GM21381 (cell line): ENCODE measurements at regions not wholly inside any gene's neighbourhood (a gene's known extent, or its start where the extent isn't known, plus 50 kb on each side); places are given as distances from the start of the nearest gene placed in this dataset.

ENCODE experiments used
- ATAC-seq: cut with Tn5 transposase; IDR thresholded peaks from one replicate; pipeline ENCODE4 v1.9.1; 2021; ENCODE audit warnings: mild to moderate bottlenecking, moderate library complexity; ENCODE audit not compliant: unreplicated experiment

DNA sequence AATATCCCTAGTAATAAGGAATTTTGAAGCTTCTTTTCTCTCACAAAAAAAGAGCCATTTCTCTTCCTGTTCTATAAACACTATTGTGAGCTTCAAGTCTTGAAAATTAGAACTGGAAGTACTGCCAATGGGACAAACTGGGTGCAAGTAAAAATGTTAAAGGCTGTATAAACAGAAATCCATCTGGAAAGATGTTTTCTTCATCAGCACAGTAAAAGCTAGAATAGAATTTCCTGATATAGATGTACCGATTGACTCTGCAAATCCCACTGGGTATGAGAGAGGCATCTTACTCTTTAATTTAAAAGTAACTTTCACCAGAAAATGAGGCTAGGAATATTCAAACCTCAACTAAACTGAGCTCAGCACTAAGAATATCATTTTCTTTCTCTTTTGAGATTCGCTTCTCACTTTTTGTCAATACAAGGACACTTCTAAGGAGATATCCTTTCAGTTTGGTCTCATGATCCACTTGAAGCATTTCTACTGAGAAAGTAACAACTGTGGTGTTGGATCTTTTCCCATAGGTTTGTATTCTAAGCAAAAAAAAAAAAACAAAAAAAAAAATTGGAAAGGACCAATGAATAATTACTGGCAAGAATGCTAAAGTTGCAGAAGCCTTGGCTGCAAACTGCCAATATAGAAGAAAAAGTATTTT is 169.0 kb upstream of the PRDM1 start:
- no peak for ATAC-seq

DNA sequence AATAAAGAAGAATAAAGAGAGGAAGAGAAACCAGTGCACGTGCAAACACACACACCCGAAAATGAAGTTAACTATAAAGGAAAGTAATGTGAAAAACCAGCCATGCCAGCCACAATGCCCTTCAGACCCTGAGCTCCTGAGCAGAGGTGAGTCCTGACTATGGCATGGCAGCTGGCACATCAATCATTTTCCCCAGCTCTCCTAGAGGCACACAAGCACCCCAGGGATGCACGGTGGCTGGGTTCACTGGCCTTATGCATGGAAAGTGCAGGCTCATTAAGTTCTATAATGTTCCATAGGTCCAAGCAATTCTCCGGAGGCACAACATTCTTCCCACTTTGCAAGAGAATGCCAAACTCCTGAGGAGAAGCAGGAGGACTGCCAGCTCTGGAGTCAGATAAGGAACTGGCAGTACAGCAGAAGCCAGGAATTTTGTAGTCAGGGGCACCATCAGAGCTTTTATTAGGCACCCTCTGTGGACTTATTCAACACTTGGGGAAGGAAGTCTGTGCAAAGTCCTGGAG is 175.0 kb upstream of the PRDM1 start:
- no peak for ATAC-seq

DNA sequence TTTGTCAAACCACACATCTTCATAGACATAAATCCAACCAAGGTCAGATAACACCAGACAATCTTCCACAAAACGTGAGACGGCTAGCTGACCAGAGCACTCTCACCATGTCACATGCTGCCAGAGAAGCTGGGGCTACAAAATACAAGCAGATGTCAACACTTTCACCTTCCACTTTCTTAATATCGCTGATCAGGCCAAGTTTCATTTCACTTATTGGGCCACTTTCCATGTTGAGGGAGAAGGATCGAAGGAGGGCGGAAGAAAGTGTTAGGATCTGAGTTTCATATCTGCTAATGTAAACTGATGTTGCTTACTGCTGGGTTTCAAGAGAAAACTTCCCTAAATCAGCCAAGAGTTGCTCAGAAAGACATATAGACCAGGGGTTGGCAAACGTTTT is 177.0 kb upstream of the PRDM1 start:
- no peak for ATAC-seq

DNA sequence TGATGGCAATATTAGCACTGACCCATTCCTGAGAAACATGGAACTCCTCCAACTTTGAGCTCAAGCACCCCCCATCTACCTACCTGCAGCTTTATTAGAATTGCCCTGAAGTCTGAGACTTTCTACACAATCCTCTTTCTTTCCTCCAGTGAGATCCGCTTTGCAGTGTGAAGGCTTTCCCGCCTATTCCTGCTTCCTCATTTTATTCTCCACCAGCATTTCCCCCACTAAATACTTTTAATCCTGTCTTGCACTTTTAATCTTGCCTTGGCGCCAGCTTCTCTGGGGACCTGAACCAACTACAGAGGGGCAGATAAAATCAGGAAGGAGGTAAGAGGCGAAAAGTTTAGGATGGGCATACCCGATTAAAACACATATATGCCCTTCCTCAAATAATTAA is 178.1 kb upstream of the PRDM1 start:
- ATAC-seq: no peak

DNA sequence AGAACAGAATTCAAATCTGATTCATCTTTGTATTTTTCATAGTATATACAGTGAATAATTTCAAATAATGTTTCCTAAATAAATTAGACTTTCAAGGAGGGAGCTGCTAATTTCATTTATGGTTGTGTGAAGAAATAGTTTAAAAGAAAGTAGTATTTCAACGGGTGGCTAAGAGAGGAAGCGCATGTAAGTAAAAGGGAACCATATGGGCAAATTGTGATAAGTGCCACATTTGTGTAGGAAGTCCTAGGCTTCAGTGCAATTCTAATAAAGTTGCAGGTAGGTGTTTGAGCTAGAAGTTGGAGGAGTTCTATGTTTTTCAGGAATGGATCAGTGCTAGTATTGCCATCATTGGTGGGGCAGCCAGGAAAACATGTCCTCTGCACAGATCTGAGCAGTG is 178.8 kb upstream of the PRDM1 start:
- ATAC-seq: no peak

DNA sequence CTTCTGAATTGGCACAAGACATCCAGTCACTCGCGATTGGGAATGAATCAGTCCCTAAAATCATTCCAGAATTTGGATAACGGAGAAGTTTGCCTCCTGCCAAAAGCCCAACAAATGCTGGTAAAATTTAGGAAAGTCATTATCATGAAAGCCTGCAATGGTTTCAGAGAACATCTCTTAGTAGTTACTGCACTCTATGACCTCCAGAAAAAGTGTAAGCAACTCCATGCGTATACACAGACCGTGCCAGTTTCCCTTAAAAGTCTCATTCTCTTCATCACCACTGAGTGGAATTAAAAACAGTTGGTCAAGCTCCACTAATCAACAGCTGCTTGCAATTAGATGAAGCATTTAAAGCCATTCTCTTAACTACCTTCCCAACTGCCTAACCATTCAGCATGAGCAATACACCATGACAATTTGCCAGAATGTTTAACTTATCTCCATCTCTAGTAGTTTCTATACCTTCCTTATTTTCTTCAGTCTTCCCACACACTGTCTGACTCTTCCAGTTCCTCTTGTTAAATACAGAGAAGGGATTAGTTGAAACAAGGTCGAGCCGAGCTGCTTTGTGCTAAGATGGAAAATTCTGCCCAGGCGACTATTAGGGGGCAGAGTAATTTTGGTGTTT is 183.6 kb upstream of the PRDM1 start:
- ATAC-seq: no peak

DNA sequence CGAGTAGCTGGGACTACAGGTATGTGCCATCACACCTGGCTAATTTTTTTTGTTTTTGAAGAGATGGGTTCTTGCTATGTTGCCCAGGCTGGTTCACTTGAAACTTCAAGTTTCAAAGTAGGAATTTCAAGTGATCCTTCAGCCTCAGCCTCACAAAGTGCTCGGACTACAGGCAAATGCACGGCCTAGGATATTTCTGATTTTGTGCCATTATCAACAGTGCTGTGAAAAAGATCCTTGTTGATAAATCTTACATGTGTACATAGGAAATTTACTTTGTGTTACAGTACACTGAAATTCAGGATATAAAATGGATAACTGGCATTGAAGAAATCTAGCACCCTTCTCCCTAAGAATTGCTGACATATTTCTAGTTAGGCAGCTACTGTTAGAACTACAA is 184.6 kb upstream of the PRDM1 start:
- no peak for ATAC-seq

DNA sequence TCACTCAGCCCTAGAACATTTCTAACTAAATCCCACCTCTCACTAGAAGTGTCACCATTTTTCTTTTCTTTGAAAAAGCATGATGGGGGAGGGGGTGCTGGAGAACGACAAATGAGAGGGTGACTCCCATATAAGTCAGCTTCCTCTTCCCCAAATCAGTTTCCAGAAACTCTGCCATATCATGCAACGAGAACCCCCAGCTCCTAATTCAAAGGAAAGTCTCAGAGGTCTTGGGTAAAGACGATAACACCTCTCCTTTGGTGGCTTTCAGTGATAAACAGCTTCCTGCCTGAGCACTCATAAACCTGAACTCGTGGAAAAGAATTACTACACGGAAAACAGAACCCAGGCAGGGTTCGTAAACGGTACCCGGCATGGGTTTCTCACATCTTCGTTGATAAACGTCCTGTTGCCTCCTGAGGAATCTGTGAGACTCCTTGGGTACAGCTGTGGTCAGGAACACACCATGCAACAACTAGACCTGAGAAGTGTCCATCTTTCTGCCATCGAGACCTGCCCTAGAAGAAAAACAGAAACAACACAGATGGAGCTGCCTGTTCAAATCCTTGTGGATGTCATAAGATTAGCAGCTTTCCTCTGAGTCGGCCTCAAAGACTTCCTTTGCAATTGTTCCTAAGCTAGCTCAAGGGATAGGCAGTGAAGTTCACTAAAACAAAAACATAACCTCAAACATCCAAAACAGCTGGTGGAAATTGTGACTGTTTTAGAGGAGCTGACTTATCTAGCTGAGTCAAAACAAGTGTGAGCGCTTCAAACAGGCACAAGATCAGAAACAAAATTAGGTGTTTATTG is 185.8 kb upstream of the PRDM1 start:
- ATAC-seq: no peak

DNA sequence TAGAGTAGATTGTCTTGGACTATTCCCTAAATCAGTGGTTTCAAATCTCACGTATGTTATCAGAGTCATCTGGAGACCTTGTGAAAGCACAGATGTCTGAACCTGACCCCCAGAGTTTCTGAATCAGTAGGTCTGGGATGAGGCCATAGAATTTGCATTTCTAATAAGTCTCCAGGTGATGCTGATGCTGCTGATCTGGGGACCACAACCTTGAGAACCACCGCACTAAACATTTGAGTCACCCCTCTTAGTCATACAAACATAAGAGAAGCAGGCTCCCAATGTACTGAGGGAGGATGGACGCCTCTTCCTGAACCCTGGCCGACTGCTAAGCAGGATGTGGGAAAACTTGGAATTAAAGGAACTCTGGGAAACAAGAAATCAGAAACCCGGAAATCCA is 187.8 kb upstream of the PRDM1 start:
- peak; percentile 78 for ATAC-seq

DNA sequence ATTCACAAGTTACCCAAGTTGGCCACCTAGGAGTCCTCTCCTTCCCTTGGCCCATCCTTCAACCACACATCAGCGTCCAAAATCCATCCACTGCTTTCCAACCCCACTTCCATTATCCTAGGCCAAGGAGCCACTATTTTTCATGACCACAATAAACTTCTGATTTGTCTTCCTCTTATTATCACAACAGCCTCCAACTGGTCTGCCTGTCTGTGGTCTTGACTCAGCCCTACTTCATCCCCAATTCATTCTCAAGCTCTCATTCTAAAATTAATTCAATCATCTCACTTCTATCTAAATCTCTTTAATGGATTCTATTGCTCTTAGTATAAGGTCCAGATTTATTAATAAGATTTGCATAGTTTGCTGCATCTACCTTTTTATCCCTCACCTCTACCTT is 189.0 kb upstream of the PRDM1 start:
- ATAC-seq: no peak

DNA sequence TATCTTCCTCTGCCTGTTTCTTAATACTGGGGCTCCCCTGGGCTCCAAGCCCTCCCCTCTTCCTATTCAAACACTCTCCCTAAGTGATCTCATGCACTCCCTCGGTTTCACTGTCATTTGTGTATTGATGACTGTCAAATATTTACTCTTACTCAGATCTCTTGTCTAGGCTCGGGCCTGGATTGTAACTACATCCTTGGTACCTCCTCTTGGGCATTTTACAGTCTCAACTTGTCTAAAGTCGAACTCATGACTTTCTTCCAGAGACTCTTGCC is 189.4 kb upstream of the PRDM1 start:
- ATAC-seq: no peak

DNA sequence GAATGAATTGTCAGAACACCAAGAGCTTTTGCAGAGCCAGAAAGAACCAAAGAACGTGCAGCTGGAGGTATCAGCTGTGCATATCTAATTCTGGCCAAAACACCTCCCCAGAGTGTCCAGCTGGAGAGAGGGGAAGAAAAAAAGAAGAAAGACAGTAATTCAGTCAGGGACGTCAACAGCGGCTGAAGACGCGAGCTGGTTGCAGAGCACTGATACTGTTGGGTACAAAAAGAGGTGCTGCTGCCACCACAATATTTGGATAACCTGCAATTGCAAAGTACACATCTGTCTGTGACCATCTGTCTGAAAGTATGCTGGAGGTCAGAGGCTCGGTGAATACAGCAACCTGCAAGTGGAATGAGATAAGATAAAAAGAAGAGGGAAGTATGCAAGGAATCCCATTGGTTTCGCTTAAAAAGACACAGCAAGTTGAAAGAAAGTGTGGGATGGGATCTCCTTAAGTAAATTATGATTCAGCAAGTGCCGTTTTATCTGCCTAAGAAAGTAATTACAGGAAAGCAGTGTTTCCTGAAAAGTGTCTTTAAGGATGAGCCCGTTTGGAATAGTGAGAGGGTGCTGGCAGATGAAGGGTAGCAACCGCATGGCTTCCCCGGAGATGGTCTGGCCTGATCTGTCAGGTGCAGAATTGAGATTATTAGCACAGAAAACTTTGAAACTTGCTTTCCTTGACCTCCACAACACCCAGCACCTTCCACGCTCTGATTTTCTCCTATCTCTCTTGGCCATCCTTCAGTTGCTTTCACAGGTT is 189.9 kb upstream of the PRDM1 start:
- no peak for ATAC-seq

DNA sequence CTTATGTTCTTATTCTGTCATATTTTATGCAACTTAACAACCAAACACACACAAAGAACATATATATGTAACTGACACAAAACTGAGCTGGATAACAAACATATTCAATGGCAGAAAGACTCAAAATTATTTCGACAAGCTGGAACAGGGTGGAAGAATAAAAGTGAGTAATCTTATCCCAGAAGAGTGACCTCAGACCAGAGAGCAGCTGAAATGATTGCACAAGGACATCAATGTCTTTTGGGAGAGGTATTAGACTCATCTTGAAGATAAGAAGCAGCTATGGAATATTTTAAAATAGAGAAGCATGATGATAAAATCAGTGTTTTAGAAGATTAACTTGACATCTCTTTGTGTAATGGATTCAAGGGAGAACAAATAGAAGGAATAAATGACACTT is 191.6 kb upstream of the PRDM1 start:
- ATAC-seq: no peak

DNA sequence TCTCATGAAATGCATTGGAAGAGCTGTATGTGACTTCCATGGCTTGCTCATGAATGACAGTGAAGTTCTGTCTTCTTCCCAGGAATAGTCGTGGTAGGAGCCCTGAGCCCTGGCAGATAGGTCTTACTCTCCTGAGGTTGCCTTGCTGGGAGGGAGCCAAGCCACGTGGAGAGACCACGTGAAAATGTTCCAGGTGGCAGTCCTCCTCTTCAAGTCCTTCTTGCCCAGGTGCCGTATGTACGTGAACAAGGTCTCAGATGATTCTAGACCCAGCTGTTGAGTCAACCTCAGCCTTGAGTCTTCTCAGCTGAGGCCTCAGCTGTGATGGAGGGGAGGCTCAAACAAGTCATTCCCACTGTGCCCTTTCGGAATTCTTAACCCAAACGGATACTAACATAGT is 192.4 kb upstream of the PRDM1 start:
- no peak for ATAC-seq

DNA sequence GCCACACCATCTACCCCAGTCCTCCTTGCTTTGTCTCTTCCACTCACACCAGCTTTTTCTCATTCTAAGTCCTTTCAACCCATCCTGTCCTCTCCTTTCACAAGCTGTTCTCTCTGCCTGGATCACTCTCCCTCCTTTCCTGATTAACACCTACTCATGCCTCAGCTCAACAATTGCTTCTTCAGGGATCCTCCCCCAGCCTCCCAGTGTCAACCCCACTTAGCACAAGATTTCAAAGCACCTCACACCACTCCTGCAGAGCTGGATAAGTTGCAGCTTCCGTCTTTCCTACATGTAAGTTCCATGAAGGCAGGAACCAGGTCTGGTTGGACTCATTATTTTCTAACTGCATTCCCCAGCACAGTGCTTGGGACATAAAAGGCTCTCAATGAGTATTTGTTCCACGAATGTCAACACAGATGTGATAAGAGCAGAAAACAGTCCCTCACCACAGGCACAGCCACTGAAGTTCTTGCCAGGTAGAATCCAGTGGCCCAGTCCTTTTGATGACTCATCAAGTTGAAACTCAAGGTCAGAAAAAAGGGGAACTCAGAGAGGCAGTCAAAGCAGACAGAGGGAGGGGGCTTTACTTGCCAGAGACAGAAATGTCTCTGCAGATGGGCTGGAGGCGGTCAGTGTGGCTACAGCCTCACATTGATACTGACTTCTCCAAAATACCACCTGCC is 193.4 kb upstream of the PRDM1 start:
- ATAC-seq: peak; percentile 82

DNA sequence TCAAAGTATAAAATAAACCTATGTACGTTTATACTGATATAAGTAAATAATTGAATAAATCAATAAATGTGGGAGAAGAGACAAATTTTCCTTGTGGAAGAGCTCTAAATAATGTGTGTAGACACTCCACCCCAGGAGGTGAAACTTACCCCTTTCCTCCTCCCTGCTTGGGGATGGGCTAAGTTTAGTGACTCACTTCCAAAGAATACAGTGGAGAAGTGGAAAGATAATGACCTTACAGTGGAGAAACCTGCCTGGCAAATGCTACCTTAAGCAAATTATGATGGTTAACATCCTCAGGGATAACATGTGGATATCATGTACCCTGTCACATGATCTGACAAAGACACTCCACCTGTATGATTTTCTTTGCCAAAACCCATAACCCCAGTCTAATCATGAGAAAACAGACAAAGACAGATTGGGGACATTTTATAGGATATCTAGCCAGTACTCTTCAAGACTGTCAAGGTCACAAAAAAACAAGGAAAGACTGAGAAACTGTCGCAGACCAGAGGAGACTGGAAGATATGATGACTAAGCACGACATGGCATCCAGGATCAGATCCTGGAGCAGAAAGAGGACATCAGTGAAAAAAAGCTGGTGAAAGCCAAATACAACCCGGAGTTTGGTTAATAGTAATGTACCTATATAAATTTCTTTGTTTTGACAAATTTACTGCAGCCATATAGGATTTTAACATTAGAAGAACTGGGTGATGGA is 195.5 kb upstream of the PRDM1 start:
- no peak for ATAC-seq

DNA sequence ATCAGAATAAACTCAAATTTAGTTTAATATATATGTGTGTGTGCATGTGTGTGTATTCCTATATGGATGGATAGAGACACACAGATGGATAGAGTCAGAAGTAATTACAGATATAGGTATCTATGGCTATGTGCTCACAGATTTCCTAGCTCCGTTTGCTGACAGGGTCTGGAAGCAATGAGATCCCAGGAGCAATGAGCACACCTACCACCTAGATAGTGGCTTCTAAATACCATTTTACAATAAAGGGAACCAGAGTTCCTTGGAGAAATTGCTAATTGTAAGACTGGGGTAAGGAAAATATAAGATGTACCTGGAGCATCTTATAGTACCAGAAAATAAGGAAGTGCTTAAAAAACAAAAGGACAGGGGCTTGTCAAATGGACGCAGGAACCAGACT is 196.2 kb upstream of the PRDM1 start:
- no peak for ATAC-seq

DNA sequence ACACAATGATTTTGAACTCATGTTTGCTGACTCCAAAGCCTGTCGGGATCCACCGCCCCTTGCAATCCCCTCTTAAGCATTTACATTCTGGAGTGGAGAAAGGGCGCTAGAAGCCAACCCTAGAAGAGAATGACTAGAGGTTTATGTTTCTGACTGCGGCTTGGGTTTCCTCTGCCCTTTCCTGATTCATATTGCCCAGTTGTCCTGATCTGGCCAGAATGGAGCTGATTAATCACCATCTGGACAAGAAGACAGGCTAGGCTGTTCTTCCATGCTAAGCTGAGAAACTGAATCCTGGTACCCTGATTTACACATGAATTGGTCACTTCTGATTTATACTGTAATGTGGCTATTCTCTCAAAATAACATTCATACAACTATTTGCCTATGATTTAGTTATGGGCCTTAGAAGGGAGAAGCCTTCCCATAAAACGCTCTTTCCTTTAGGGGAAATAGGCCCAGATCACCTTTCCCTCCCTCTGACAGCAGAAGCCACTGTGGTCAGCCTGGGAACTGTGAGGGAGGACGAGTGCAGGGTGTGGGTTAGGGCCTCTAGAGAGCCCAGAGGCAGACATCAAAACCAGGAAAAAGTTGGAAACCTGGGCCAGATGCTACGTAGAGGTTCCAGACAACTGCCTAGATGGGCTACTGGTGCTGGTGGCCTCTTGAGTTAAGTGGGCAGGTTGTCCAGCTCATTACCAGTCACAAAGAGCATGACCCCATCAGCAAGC is 199.2 kb upstream of the PRDM1 start:
- ATAC-seq: no peak

DNA sequence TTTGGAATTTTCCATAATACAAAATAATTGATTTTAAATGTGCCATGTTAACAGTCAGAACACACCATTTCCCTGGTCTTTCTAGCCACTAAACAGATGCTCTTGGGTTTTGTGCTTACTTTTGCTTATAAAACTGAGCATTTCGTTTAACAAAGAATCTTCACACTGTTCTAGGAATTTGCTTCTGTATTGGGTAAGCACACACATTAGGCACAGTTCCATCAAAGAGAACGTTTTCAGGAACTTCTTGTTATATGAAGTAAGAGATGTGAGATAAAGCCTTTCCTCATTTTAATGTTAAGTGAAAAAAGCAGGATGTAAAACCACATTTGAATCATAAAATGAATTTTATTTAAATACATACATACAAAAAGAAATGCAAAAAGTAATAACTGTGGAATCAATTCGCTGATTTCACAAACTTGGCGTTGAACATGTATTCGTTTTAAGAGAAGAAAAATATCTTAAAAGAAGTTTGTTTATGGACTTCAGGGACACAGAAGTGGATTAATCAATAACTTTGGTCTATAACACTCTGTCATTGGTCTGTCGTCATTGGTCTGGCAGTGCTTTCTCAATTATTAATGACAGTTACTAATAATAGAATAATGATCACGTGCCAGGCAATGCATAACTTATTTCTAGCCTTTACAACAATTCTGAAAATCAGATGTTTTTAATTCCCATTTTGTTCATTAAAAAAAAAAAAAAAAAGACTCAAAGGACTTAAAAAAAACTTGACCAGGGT is 199.9 kb upstream of the PRDM1 start:
- no peak for ATAC-seq
